GM18868 (cell line): ENCODE measurements at regions not wholly inside any gene's neighbourhood (a gene's known extent, or its start where the extent isn't known, plus 50 kb on each side); places are given as distances from the start of the nearest gene placed in this dataset.
"Not testable (repeated sequence)": the region's sequence is repeated elsewhere in the genome, so short reads cannot be mapped to it uniquely, and the experiment has no call there.

ENCODE experiments used
- ATAC-seq: cut with Tn5 transposase; IDR thresholded peaks from one replicate; pipeline ENCODE4 v1.9.1; 2021; ENCODE audit warnings: mild to moderate bottlenecking, moderate library complexity; ENCODE audit not compliant: unreplicated experiment

- no peak for ATAC-seq
Observed at GRCh38 chr6:62819640-62820039, 391.6 kb upstream of the FKBP1C start.

GRCh38 chr6:62808565-62809293 lies 402.5 kb upstream of the FKBP1C start:
- ATAC-seq: no peak

GRCh38 chr6:62805431-62805830 lies 405.8 kb upstream of the FKBP1C start:
- ATAC-seq: no peak

- ATAC-seq: no peak
Observed at GRCh38 chr6:62803094-62803493, 408.2 kb upstream of the FKBP1C start.

GRCh38 chr6:62797190-62797589 lies 414.1 kb upstream of the FKBP1C start:
- ATAC-seq: no peak

GRCh38 chr6:62775427-62776022 lies 435.7 kb upstream of the FKBP1C start:
- peak; percentile 71 for ATAC-seq

GRCh38 chr6:62766174-62766573 lies 445.1 kb upstream of the FKBP1C start:
- ATAC-seq: not testable (repeated sequence)

GRCh38 chr6:62764841-62765240 lies 446.4 kb upstream of the FKBP1C start:
- no peak for ATAC-seq

GRCh38 chr6:62763125-62763912 lies 447.9 kb upstream of the FKBP1C start:
- no peak for ATAC-seq

- ATAC-seq: no peak
Observed at GRCh38 chr6:62746968-62747367, 460.9 kb upstream of the KHDRBS2 start.

GRCh38 chr6:62746161-62746560 lies 460.1 kb upstream of the KHDRBS2 start:
- ATAC-seq: no peak

GRCh38 chr6:62740596-62740995 lies 454.6 kb upstream of the KHDRBS2 start:
- no peak for ATAC-seq

- no peak for ATAC-seq
Observed at GRCh38 chr6:62740171-62740570, 454.1 kb upstream of the KHDRBS2 start.

GRCh38 chr6:62737792-62738191 lies 451.8 kb upstream of the KHDRBS2 start:
- ATAC-seq: no peak

- ATAC-seq: no peak
Observed at GRCh38 chr6:62721408-62721807, 435.4 kb upstream of the KHDRBS2 start.

GRCh38 chr6:62716719-62717118 lies 430.7 kb upstream of the KHDRBS2 start:
- no peak for ATAC-seq

GRCh38 chr6:62714112-62714511 lies 428.1 kb upstream of the KHDRBS2 start:
- no peak for ATAC-seq

GRCh38 chr6:62711750-62712149 lies 425.7 kb upstream of the KHDRBS2 start:
- no peak for ATAC-seq

- no peak for ATAC-seq
Observed at GRCh38 chr6:62707914-62708313, 421.9 kb upstream of the KHDRBS2 start.

GRCh38 chr6:62707156-62707555 lies 421.1 kb upstream of the KHDRBS2 start:
- ATAC-seq: peak; percentile 54

- no peak for ATAC-seq
Observed at GRCh38 chr6:62683063-62683462, 397.0 kb upstream of the KHDRBS2 start.

- no peak for ATAC-seq
Observed at GRCh38 chr6:62681108-62681507, 395.1 kb upstream of the KHDRBS2 start.
